HEK293 (cell line): ENCODE measurements at regions not wholly inside any gene's neighbourhood (a gene's known extent, or its start where the extent isn't known, plus 50 kb on each side); places are given as distances from the start of the nearest gene placed in this dataset.

Experiments used
- ELK4 ChIP-seq: IDR thresholded peaks from 2 replicates; pipeline ENCODE4 v1.6.1; 2011; ENCODE audit warnings: mild to moderate bottlenecking, low read depth, low read length, borderline replicate concordance
- HOXA7 ChIP-seq: sonication (generic); formaldehyde crosslinking; IDR thresholded peaks from 2 replicates; pipeline ENCODE4 v1.8.1; 2022; ENCODE audit warnings: missing genetic modification reagents, borderline replicate concordance
- ZNF24 ChIP-seq: fragments of 450-650 bp; formaldehyde crosslinking; IDR thresholded peaks from 2 replicates; pipeline ENCODE4 v1.5.1; 2016; ENCODE audit warnings: missing biosample characterization, missing genetic modification characterization
- ZNF280C ChIP-seq: fragments of 450-650 bp; formaldehyde crosslinking; IDR thresholded peaks from 2 replicates; pipeline ENCODE4 v1.5.1; 2016; ENCODE audit warnings: missing biosample characterization, missing genetic modification characterization
- ZNF335 ChIP-seq: fragments of 450-650 bp; formaldehyde crosslinking; conservative IDR thresholded peaks from 2 replicates; pipeline ENCODE4 v1.5.1; 2016; ENCODE audit warnings: missing biosample characterization, missing genetic modification characterization
- ZNF362 ChIP-seq: fragments of 450-650 bp; formaldehyde crosslinking; IDR thresholded peaks from 2 replicates; pipeline ENCODE4 v1.5.1; 2016; ENCODE audit warnings: missing biosample characterization, missing genetic modification characterization
- ZNF560 ChIP-seq: fragments of 450-650 bp; formaldehyde crosslinking; IDR thresholded peaks from 2 replicates; pipeline ENCODE4 v1.5.1; 2017; ENCODE audit warnings: missing biosample characterization, missing genetic modification characterization, borderline replicate concordance
- ZNF670 ChIP-seq: fragments of 450-650 bp; formaldehyde crosslinking; IDR thresholded peaks from 2 replicates; pipeline ENCODE4 v1.5.1; 2016; ENCODE audit warnings: missing biosample characterization, missing genetic modification characterization, low read depth
- ZNF777 ChIP-seq: fragments of 450-650 bp; formaldehyde crosslinking; IDR thresholded peaks from 2 replicates; pipeline ENCODE4 v1.5.1; 2017; ENCODE audit warnings: missing biosample characterization, missing genetic modification characterization, borderline replicate concordance
- TF ChIP-seq, protein P1 (sequence below): fragments of 450-650 bp; formaldehyde crosslinking; IDR thresholded peaks from 2 replicates; pipeline ENCODE4 v1.5.1; 2016; ENCODE audit warnings: missing biosample characterization, missing genetic modification characterization
- TF ChIP-seq, protein P2 (sequence below): fragments of 450-650 bp; formaldehyde crosslinking; IDR thresholded peaks from 2 replicates; pipeline ENCODE4 v1.5.1; 2016; ENCODE audit warnings: missing biosample characterization, missing genetic modification characterization
- TF ChIP-seq, protein P3 (sequence below): fragments of 450-650 bp; formaldehyde crosslinking; conservative IDR thresholded peaks from 2 replicates; pipeline ENCODE4 v1.5.1; 2016; ENCODE audit warnings: low read depth, missing biosample characterization, missing genetic modification characterization

GRCh38 chr18:73831688-73832087 is 315.9 kb downstream of the FBXO15 start:
- TF ChIP-seq, protein P1, sequence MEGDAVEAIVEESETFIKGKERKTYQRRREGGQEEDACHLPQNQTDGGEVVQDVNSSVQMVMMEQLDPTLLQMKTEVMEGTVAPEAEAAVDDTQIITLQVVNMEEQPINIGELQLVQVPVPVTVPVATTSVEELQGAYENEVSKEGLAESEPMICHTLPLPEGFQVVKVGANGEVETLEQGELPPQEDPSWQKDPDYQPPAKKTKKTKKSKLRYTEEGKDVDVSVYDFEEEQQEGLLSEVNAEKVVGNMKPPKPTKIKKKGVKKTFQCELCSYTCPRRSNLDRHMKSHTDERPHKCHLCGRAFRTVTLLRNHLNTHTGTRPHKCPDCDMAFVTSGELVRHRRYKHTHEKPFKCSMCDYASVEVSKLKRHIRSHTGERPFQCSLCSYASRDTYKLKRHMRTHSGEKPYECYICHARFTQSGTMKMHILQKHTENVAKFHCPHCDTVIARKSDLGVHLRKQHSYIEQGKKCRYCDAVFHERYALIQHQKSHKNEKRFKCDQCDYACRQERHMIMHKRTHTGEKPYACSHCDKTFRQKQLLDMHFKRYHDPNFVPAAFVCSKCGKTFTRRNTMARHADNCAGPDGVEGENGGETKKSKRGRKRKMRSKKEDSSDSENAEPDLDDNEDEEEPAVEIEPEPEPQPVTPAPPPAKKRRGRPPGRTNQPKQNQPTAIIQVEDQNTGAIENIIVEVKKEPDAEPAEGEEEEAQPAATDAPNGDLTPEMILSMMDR: no peak
- TF ChIP-seq ZNF362 (tag by site-specific recombination): no peak
- no peak for TF ChIP-seq ZNF280C (tag by site-specific recombination)
- TF ChIP-seq ZNF24 (tag by site-specific recombination): no peak
- TF ChIP-seq ZNF670: no peak
- TF ChIP-seq, protein P2, sequence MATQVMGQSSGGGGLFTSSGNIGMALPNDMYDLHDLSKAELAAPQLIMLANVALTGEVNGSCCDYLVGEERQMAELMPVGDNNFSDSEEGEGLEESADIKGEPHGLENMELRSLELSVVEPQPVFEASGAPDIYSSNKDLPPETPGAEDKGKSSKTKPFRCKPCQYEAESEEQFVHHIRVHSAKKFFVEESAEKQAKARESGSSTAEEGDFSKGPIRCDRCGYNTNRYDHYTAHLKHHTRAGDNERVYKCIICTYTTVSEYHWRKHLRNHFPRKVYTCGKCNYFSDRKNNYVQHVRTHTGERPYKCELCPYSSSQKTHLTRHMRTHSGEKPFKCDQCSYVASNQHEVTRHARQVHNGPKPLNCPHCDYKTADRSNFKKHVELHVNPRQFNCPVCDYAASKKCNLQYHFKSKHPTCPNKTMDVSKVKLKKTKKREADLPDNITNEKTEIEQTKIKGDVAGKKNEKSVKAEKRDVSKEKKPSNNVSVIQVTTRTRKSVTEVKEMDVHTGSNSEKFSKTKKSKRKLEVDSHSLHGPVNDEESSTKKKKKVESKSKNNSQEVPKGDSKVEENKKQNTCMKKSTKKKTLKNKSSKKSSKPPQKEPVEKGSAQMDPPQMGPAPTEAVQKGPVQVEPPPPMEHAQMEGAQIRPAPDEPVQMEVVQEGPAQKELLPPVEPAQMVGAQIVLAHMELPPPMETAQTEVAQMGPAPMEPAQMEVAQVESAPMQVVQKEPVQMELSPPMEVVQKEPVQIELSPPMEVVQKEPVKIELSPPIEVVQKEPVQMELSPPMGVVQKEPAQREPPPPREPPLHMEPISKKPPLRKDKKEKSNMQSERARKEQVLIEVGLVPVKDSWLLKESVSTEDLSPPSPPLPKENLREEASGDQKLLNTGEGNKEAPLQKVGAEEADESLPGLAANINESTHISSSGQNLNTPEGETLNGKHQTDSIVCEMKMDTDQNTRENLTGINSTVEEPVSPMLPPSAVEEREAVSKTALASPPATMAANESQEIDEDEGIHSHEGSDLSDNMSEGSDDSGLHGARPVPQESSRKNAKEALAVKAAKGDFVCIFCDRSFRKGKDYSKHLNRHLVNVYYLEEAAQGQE (tag by site-specific recombination): no peak
- TF ChIP-seq HOXA7 (CRISPR knock-in tag): no peak
- no peak for TF ChIP-seq ELK4
- TF ChIP-seq, protein P3, sequence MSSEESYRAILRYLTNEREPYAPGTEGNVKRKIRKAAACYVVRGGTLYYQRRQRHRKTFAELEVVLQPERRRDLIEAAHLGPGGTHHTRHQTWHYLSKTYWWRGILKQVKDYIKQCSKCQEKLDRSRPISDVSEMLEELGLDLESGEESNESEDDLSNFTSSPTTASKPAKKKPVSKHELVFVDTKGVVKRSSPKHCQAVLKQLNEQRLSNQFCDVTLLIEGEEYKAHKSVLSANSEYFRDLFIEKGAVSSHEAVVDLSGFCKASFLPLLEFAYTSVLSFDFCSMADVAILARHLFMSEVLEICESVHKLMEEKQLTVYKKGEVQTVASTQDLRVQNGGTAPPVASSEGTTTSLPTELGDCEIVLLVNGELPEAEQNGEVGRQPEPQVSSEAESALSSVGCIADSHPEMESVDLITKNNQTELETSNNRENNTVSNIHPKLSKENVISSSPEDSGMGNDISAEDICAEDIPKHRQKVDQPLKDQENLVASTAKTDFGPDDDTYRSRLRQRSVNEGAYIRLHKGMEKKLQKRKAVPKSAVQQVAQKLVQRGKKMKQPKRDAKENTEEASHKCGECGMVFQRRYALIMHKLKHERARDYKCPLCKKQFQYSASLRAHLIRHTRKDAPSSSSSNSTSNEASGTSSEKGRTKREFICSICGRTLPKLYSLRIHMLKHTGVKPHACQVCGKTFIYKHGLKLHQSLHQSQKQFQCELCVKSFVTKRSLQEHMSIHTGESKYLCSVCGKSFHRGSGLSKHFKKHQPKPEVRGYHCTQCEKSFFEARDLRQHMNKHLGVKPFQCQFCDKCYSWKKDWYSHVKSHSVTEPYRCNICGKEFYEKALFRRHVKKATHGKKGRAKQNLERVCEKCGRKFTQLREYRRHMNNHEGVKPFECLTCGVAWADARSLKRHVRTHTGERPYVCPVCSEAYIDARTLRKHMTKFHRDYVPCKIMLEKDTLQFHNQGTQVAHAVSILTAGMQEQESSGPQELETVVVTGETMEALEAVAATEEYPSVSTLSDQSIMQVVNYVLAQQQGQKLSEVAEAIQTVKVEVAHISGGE (tag by site-specific recombination): no peak
- no peak for TF ChIP-seq ZNF777
- no peak for TF ChIP-seq ZNF335 (tag by site-specific recombination)
- no peak for TF ChIP-seq ZNF560 (tag by site-specific recombination)
